GM11168 (cell line): ENCODE measurements at regions not wholly inside any gene's neighbourhood (a gene's known extent, or its start where the extent isn't known, plus 50 kb on each side); places are given as distances from the start of the nearest gene placed in this dataset.

ENCODE experiments used
- in situ Hi-C: fragments of 300-500 bp; cut with MboI; formaldehyde crosslinking; loops from one replicate; pipeline ENCODE4 v1.12.0; 2022; ENCODE audit warnings: low sequenced_read_pairs; ENCODE audit not compliant: unreplicated experiment

- in situ Hi-C loops = no loop called here
Observed at GRCh38 chr5:68467794-68468193, 252.2 kb downstream of the PIK3R1 start.

- in situ Hi-C loops = no loop called here
Observed at GRCh38 chr5:68468322-68468721, 252.8 kb downstream of the PIK3R1 start.

DNA sequence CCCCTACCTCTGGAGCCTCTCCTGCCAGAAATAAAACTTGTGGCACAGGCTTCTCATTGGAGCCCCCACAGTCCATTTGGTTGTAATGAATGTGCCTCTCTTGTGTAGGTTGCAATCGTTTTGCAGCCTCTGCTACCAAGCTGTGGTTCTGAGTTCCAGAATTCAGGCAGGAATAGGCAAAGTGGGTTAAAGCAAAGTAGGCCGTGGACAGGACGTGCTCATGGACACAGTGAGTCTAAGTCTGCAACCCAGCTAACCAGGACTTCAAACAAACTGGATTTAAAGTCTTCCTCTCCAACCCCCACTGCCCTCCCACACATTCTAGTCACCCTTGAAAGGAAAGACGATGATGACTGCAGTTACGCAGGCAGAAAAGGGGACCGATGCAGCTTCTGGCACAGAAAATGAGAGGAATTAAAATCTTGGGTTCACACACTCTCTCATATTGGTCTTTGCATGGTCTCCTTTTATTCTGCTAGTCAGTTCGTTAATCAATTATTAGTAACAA lies 260.0 kb downstream of the PIK3R1 start:
- in situ Hi-C loops = no loop called here

- in situ Hi-C loops = no loop called here
Observed at GRCh38 chr5:68476854-68477253, 261.3 kb downstream of the PIK3R1 start.

DNA sequence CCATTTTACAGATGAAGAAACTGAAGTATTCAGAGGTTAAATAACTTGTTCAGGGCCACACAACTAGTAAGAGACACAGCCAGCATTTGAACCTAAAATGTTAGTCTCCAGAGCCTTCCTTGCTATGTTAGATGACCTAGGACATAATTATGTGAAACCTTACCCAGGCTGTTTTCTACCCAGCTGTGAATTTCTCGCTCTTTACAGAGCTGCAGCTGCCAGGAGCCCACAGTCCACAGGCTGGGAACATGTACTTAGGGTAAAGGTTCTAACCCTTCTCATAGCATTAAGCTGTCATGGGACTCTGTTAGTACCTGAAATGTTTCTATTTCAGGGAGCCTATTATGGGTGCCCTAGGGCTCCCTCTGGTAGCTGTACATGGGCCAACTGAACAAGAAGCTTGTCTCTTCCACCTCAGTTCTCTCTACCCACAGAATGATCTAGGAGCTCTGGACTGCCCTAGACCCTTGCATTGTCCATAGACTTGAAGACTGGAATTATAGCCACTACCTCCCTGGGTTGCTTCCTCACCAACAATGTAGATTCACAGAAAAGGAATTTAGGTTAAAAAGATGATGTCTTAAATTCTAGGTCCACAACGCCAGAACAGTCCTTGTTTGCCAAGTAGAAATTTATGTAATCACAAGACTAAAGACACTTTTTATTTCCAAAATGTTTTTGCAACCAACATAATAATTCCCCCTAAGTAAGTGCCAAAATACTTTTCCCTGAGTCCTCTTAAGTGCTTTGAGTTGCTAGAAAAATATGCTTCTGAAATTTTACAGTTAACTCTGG lies 262.9 kb downstream of the PIK3R1 start:
- in situ Hi-C loops = no loop called here

DNA sequence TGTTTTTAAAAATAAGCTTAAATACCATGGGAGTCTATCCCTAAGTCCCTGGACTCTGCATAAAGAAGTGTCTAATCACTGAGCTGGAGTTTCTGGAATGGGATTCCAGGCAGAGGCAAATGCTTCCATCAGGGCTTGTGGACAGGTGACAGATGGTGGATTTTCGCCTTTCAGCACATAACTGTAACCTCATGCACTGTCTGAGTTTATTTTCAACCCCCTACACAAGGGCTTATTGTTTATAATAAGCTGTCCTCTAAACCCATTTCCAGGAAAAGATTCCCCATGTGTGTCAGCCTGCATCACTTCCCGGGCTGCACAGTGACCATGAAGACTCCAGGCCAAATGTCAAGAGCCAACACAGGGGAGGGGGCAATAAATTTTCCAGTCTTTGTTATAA lies 264.0 kb downstream of the PIK3R1 start:
- in situ Hi-C loops = no loop called here

DNA sequence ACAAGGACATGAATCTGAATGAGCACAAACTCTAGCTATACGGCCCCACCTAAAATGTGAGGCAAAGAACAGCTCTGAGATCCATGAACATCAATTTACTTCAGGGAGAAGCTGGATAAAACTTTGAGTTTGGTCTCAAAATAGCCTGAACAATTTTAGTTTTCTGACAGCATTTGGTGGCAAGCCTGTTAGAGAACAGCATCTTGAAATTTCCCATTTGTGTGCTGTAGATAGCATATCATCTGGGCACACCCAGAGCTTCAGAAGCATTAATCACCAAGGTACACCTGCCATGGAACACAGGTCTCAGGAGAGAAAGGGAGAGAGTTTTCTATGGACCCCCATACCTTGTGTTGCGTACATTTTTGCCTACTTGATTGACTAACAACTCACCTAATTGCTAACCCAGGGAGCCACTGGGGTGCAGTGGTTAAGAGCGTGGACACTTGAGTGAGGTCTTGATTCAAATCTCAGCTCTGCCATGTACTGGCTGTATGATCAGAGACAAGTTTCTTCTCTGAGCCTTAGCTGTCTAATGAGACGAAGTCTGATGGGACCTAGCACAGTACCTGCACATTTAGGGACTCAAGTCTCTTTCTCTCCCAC lies 264.9 kb downstream of the PIK3R1 start:
- in situ Hi-C loops = no loop called here

DNA sequence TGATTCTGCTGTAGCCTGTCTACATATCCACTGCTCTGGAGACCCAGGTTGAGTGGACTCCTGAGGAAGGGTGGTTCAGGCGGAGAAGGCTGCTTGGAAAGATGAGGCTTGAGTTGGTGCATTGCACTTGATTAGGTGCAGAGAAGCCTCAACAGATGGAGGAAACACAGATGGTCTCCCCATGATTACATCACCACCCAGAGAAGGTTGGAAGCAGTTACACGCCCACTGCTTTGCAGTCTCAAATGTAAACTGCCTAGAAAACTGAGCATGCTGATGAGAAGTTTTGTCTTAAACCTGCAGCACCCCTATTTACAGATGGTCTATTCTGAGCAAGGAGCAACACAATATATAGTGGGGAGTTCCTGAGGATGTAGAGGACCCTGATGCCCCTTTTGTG lies 266.6 kb downstream of the PIK3R1 start:
- in situ Hi-C loops = no loop called here

DNA sequence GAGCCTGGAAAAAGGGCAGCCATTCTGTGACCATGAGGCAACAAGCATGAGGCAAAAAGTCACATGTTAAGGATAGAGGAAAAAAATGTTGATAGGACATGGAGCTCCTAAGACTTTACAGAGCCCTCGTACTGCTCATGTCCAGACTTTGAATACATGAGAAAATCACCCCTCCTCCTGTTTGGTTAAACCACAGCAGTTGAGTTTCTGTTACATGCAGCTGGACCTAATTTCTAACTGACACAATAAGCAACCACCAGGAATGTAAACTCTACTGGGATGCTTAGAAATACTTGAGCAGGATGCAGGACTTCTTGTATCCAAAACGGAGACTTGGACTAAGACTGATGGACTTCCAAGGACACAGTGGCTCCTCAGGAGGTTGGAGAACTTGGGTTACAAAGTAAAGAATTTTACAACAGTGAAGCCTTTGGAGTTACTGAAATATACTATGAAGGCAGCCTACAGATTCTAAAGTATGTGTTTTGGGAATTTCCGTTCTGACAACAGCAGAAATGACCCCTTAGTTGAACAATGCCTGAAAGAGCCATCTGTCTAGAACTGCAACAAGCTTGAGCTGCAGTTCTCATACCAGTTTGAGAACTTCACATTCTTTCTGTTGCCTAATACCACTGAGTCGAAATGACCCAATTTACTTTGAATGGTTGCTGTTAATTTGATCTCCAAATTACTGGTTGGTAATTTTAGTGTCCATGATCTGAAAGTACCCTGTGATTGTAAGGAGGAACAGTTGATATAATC lies 268.9 kb downstream of the PIK3R1 start:
- in situ Hi-C loops = no loop called here

- in situ Hi-C loops = no loop called here
Observed at GRCh38 chr5:68489556-68489955, 274.0 kb downstream of the PIK3R1 start.

- in situ Hi-C loops = no loop called here
Observed at GRCh38 chr5:68490406-68490805, 274.9 kb downstream of the PIK3R1 start.

DNA sequence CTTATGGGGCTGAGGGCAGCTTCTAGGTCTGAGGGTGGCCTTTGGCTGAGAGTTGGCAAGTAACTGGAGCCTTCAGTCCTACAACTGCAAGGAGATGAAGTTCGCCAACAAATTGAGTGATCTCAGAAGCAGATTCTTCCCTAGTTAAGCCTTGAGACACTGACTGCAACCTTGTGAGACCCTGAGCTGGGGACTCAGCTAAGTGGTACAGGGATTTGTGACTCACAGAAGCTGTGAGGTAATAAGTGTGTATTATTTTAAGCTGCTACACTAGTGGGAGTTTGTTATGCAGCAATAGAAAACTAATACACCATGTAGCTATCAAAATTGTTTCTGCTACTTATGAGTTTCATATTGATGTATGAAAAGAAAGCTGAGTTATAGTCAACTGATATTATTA lies 279.2 kb downstream of the PIK3R1 start:
- in situ Hi-C loops = no loop called here

DNA sequence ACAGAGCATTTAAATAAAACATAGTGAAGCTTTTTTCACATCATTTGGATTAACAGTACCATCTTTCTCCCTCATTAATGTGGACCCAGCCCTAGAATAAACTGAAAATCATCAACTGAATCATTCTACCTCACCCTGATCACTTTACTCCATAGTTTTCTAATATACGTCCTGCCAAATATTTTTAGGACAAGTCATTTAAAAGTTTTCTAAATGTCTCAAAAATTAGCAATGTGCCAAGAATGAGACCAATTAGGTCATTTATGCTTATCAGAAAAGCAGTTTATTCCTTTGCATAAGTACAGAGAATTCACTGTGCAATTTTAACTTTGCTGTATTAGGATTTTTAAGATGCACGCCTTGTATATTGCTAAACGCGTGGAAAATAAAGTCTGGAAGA lies 284.4 kb downstream of the PIK3R1 start:
- in situ Hi-C loops = no loop called here

GRCh38 chr5:68500813-68501212 lies 285.3 kb downstream of the PIK3R1 start:
- in situ Hi-C loops = no loop called here

DNA sequence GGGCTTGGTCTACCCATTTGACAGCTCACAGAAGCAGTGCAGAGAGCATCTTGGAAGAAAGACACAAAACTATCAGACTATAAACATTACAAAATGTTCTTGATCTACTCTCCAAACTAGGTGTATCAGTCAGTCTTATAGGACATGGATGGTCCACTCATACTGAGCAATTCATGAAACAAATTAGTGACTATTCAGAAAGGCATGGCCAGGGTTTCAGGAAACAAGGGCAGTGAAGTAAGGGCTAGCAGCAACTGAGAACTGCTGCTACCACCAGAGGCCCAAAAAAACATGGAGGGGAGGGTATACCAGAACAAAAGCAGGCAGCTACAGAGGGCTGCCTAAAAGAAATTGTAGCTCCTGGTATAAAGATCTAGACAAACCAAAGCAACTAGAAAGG lies 287.0 kb downstream of the PIK3R1 start:
- in situ Hi-C loops = no loop called here

DNA sequence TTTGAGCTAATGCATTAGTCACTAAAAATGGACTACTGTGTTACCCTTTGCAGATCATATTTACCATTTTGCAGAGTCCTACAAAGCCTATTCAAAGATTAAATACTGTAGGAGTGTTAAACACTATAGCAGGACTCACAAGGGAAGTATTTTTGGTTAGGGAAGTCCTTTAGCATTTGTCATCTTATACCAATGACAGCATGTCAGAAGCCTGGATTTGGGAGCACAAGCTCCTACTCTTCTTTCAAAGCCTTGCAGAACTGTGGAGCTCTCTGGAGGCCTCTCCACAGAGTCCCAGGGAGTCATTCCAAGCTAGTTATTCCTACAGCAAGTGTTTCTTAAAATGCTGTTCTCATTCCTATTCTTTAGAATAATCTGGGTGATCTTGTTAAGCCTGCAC lies 288.8 kb downstream of the PIK3R1 start:
- in situ Hi-C loops = no loop called here

DNA sequence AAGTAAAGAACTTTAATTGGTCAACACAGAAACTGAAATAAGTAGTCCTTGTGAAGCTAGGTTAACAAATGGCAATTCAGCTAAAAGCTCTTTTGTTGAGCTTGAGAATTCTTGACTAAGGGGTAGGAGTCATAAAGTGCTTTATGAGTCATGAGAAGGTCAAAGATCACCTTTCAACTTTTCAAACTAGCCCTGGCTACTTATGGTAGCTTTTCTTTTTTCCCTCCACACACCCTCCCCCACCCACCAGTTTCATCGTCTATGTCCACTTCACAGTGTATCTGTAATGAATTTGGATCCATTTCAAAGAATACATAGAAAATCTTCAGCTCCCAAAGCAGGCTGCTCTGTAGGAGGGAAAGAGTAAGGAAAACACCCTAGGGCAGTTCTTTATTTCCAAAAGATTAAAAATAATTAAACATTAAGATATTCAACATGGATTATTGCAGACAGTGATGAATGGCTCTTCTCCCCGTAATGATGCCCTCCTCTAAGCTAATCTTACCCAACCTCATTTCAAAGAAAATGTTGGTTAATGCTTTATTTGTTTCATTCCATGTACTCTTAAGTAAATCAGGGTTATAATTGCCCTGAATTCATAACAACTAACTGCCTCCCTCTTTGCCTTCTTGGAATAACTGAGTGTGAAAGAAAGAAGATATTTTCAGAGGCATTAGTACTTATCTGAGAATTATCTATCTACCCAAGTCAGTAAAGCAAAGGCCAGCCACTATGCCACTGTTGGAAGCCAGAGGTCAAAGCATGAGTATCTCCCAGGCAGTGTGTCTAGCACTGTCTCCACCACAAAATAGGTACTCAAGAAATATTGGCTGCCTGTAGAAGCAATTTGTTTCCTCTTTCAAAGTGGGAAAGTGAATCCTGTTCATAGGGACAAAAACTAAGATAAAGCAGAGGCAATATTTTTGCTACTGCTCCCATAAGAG lies 290.6 kb downstream of the PIK3R1 start:
- in situ Hi-C loops = no loop called here

- in situ Hi-C loops = no loop called here
Observed at GRCh38 chr5:68515514-68515913, 300.0 kb downstream of the PIK3R1 start.

GRCh38 chr5:68518286-68518685 lies 302.7 kb downstream of the PIK3R1 start:
- in situ Hi-C loops = no loop called here

- in situ Hi-C loops = no loop called here
Observed at GRCh38 chr5:68519143-68519542, 303.6 kb downstream of the PIK3R1 start.
